GM23338 (cell line): ENCODE measurements at regions not wholly inside any gene's neighbourhood (a gene's known extent, or its start where the extent isn't known, plus 50 kb on each side); places are given as distances from the start of the nearest gene placed in this dataset.
A peak's percentile ranks its signal among the peaks of the same experiment; 100 is the strongest.

Experiments
- ATAC-seq: fragments of 200-7000 bp; cut with Tn5 transposase; 3 replicates; pipeline ENCODE4 v1.9.1; 2020
- DNase-seq: peaks from one replicate; pipeline ENCODE4 v3.0.0-alpha.2; 2015; ENCODE audit warnings: low spot score
- H2AFZ ChIP-seq: fragments of 200-600 bp; sonication (generic); 2 replicates; pipeline ENCODE4 v1.8.0; 2016; ENCODE audit warnings: antibody characterized with exemption, mild to moderate bottlenecking, moderate library complexity
- H3F3A ChIP-seq: fragments of 200-600 bp; sonication (generic); replicated peaks from 2 replicates; pipeline ENCODE4 v1.8.0; 2017; ENCODE audit warnings: antibody characterized with exemption, mixed run types, low read depth
- H3K27ac ChIP-seq: fragments of 200-600 bp; sonication (generic); 2 replicates; pipeline ENCODE4 v1.6.1; 2016; ENCODE audit warnings: low read depth
- H3K27me3 ChIP-seq: fragments of 200-600 bp; sonication (generic); 2 replicates; pipeline ENCODE4 v1.8.0; 2016; ENCODE audit warnings: mild to moderate bottlenecking, mixed run types, moderate library complexity; ENCODE audit not compliant: insufficient read depth
- H3K36me3 ChIP-seq: fragments of 200-600 bp; sonication (generic); 2 replicates; pipeline ENCODE4 v1.8.0; 2016; ENCODE audit warnings: mild to moderate bottlenecking; ENCODE audit not compliant: insufficient read depth
- H3K4me1 ChIP-seq: fragments of 200-600 bp; sonication (generic); 2 replicates; pipeline ENCODE4 v1.8.0; 2016; ENCODE audit warnings: mild to moderate bottlenecking, moderate library complexity; ENCODE audit not compliant: insufficient read depth
- H3K4me2 ChIP-seq: fragments of 200-600 bp; sonication (generic); 2 replicates; pipeline ENCODE4 v1.7.1; 2017; ENCODE audit warnings: mixed run types
- H3K4me3 ChIP-seq: fragments of 200-600 bp; sonication (generic); 2 replicates; pipeline ENCODE4 v1.6.1; 2016; ENCODE audit warnings: mixed run types
- H3K79me2 ChIP-seq: fragments of 200-600 bp; sonication (generic); replicated peaks from 2 replicates; pipeline ENCODE4 v1.8.0; 2017; ENCODE audit warnings: mild to moderate bottlenecking; ENCODE audit not compliant: insufficient read depth
- H3K9me2 ChIP-seq: fragments of 200-600 bp; sonication (generic); 2 replicates; pipeline ENCODE4 v1.8.0; 2017; ENCODE audit not compliant: insufficient read depth
- H4K20me1 ChIP-seq: fragments of 200-600 bp; sonication (generic); replicated peaks from 2 replicates; pipeline ENCODE4 v1.8.0; 2017; ENCODE audit warnings: mild to moderate bottlenecking; ENCODE audit not compliant: insufficient read depth
- H3K27ac Mint-ChIP-seq: 2 replicates; pipeline ENCODE4 v1.8.0; 2020; ENCODE audit warnings: inconsistent platforms, mild to moderate bottlenecking, moderate library complexity, mixed read lengths
- H3K27me3 Mint-ChIP-seq: 3 replicates; pipeline ENCODE4 v1.8.0; 2022; ENCODE audit warnings: low read depth, mild to moderate bottlenecking, moderate library complexity, mixed read lengths, inconsistent platforms; ENCODE audit not compliant: insufficient read depth, poor library complexity
- H3K36me3 Mint-ChIP-seq: 3 replicates; pipeline ENCODE4 v1.8.0; 2021; ENCODE audit warnings: low read depth, mild to moderate bottlenecking, inconsistent platforms, moderate library complexity, mixed read lengths
- H3K4me1 Mint-ChIP-seq: 3 replicates; pipeline ENCODE4 v1.8.0; 2020; ENCODE audit warnings: mild to moderate bottlenecking, inconsistent platforms, mixed read lengths
- H3K4me3 Mint-ChIP-seq: 3 replicates; pipeline ENCODE4 v1.8.0; 2021; ENCODE audit warnings: moderate library complexity, mild to moderate bottlenecking, inconsistent platforms, mixed read lengths
- H3K9me3 Mint-ChIP-seq: 3 replicates; pipeline ENCODE4 v1.8.0; 2020; ENCODE audit warnings: moderate library complexity, mild to moderate bottlenecking, inconsistent platforms, mixed read lengths
- CREB1 ChIP-seq: fragments of 250-450 bp; sonication (Bioruptor Pico); IDR thresholded peaks from 2 replicates; pipeline ENCODE4 v1.5.0; 2020; ENCODE audit warnings: low read depth, mild to moderate bottlenecking, moderate library complexity
- CTCF ChIP-seq, 2 experiments: fragments of 200-600 bp in 1 of 2; sonication (generic) in 1 of 2; conservative IDR thresholded peaks; 2 replicates each; pipeline versions ENCODE4 v1.5.1 to v1.6.1; 2016 to 2017; ENCODE audit warnings: antibody characterized with exemption in 2 of 2, low read depth in 2 of 2, mild to moderate bottlenecking in 2 of 2, moderate library complexity in 1 of 2
- EZH2phosphoT487 ChIP-seq: fragments of 200-600 bp; sonication (generic); IDR thresholded peaks from one replicate; pipeline ENCODE4 v1.8.1; 2018; ENCODE audit warnings: antibody characterized with exemption; ENCODE audit not compliant: unreplicated experiment
- JUNB ChIP-seq: IDR thresholded peaks from one replicate; pipeline ENCODE4 v1.6.1; 2016; ENCODE audit warnings: antibody characterized with exemption; ENCODE audit not compliant: unreplicated experiment
- NANOG ChIP-seq: IDR thresholded peaks from 2 replicates; pipeline ENCODE4 v1.6.1; 2016; ENCODE audit warnings: antibody characterized with exemption, borderline replicate concordance
- POLR2AphosphoS5 ChIP-seq: IDR thresholded peaks from 2 replicates; pipeline ENCODE4 v1.6.1; 2016; ENCODE audit warnings: antibody characterized with exemption, low read depth
- STAT1 ChIP-seq: IDR thresholded peaks from one replicate; pipeline ENCODE4 v1.6.1; 2016; ENCODE audit warnings: antibody characterized with exemption; ENCODE audit not compliant: unreplicated experiment
- ZNF331 ChIP-seq: fragments of 250-450 bp; sonication (Bioruptor Pico); IDR thresholded peaks from 2 replicates; pipeline ENCODE4 v1.5.0; 2020; ENCODE audit warnings: low read depth, mild to moderate bottlenecking, moderate library complexity
- ZNF462 ChIP-seq: fragments of 250-450 bp; sonication (Bioruptor Pico); IDR thresholded peaks from 2 replicates; pipeline ENCODE4 v1.5.0; 2020; ENCODE audit warnings: mild to moderate bottlenecking, moderate library complexity
- TF ChIP-seq, protein P1 (sequence below): IDR thresholded peaks from 2 replicates; pipeline ENCODE4 v1.6.1; 2016; ENCODE audit warnings: antibody characterized with exemption

DNA sequence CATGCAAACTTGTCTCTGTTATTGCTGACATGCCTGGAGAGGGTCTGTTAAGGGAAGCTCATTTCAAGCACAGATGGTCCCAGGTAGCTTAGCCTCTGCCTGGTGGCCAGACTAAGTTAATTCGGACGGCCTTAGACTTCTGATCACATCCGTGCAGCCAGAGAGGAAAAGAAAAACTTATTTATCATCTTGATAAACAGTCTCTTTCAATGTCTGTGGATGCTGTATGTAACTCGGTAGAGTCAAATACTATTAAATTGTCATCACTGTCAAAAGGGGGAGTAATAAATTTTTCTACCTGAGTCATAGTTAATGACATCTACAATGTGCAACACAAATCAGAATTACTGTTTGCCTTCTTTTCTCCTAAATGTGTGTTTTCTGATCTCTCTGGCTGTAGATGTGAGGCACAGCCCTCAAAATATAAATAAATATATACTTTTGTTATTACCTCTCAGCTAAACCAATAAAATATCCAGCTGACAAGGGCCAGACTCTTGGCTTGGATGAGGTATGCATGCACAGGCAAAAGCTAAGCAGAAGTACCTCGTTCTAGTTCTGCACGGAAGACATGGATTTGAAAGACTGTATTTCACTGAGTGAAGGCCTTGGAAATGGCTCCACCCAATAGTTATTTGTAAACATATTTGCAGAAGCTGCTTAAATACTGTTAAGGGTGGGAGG is 530.0 kb downstream of the TAFA4 start:
- ATAC-seq (no peak), DNase-seq (no peak)
- Mint-ChIP-seq H3K9me3 (no peaks in the 10 kb centered on the region; the same call in 2 of the 3 replicates), H3K36me3 (no peaks in the 10 kb centered on the region), H3K27ac (no peak overlapping the region), H3K4me1 (no peaks in the 10 kb centered on the region; the same call in 2 of the 3 replicates), H3K27me3 (no peaks in the 10 kb centered on the region), H3K4me3 (no peak overlapping the region)
- H3K27ac ChIP-seq = no peak overlapping the region
- H3F3A ChIP-seq = no peaks in the 10 kb centered on the region
- no peaks in the 10 kb centered on the region for H3K36me3 ChIP-seq
- peak overlapping the region; percentile 80; the same call in 1 of the 2 replicates for H2AFZ ChIP-seq
- TF ChIP-seq, protein P1, sequence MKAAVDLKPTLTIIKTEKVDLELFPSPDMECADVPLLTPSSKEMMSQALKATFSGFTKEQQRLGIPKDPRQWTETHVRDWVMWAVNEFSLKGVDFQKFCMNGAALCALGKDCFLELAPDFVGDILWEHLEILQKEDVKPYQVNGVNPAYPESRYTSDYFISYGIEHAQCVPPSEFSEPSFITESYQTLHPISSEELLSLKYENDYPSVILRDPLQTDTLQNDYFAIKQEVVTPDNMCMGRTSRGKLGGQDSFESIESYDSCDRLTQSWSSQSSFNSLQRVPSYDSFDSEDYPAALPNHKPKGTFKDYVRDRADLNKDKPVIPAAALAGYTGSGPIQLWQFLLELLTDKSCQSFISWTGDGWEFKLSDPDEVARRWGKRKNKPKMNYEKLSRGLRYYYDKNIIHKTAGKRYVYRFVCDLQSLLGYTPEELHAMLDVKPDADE = no peak
- TF ChIP-seq NANOG = no peak
- no peak for TF ChIP-seq CREB1 (CRISPR knock-in tag)
- no peak for TF ChIP-seq EZH2phosphoT487
- TF ChIP-seq JUNB = no peak
- TF ChIP-seq POLR2AphosphoS5 = no peak
- TF ChIP-seq ZNF331 (CRISPR knock-in tag) = no peak
- no peaks in the 10 kb centered on the region for H4K20me1 ChIP-seq
- no peaks in the 10 kb centered on the region for H3K4me1 ChIP-seq
- no peak overlapping the region for H3K4me3 ChIP-seq
- no peaks in the 10 kb centered on the region for H3K79me2 ChIP-seq
- no peaks in the 10 kb centered on the region for H3K27me3 ChIP-seq
- H3K9me2 ChIP-seq = no peaks in the 10 kb centered on the region
- no peak overlapping the region for H3K4me2 ChIP-seq

GRCh38 chr3:68378631-68379030 is 553.7 kb downstream of the TAFA4 start:
- Mint-ChIP-seq H3K36me3 (peaks cover 23% of the 10 kb centered on the region), H3K4me3 (no peak overlapping the region), H3K27me3 (no peaks in the 10 kb centered on the region), H3K27ac (no peak overlapping the region), H3K4me1 (no peaks in the 10 kb centered on the region), H3K9me3 (peaks cover 47% of the 10 kb centered on the region)
- no peaks in the 10 kb centered on the region for H3K36me3 ChIP-seq
- H3F3A ChIP-seq = no peaks in the 10 kb centered on the region
- no peaks in the 10 kb centered on the region for H3K4me1 ChIP-seq
- no peak for DNase-seq
- H3K27me3 ChIP-seq = no peaks in the 10 kb centered on the region
- H2AFZ ChIP-seq = no peak overlapping the region
- ATAC-seq = no peak
- H3K27ac ChIP-seq = no peak overlapping the region
- no peak overlapping the region for H3K4me2 ChIP-seq
- no peaks in the 10 kb centered on the region for H3K9me2 ChIP-seq
- no peaks in the 10 kb centered on the region for H3K79me2 ChIP-seq
- H4K20me1 ChIP-seq = no peaks in the 10 kb centered on the region
- TF ChIP-seq, protein P1 = no peak
- no peak for TF ChIP-seq JUNB
- no peak for TF ChIP-seq ZNF462 (CRISPR knock-in tag)
- TF ChIP-seq CREB1 (CRISPR knock-in tag) = no peak
- no peak for TF ChIP-seq STAT1
- no peak for TF ChIP-seq CTCF (conservative IDR thresholded peaks at IDR 0.05; ENCODE audit: low read depth in 2 of 2)
- no peak overlapping the region for H3K4me3 ChIP-seq
